GM21825 (cell line): ENCODE measurements at regions not wholly inside any gene's neighbourhood (a gene's known extent, or its start where the extent isn't known, plus 50 kb on each side); places are given as distances from the start of the nearest gene placed in this dataset.
"Not testable (repeated sequence)": the region's sequence is repeated elsewhere in the genome, so short reads cannot be mapped to it uniquely, and the experiment has no call there.

Experiments used
- ATAC-seq: cut with Tn5 transposase; IDR thresholded peaks from one replicate; pipeline ENCODE4 v1.9.1; 2021; ENCODE audit warnings: mild to moderate bottlenecking, moderate library complexity; ENCODE audit not compliant: unreplicated experiment

- ATAC-seq = not testable (repeated sequence)
These were observed 275.3 kb downstream of the ADGRD1 start for GRCh38 chr12:131229079-131229425.

GRCh38 chr12:131229426-131230339 lies 276.0 kb downstream of the ADGRD1 start:
- ATAC-seq = no peak

DNA sequence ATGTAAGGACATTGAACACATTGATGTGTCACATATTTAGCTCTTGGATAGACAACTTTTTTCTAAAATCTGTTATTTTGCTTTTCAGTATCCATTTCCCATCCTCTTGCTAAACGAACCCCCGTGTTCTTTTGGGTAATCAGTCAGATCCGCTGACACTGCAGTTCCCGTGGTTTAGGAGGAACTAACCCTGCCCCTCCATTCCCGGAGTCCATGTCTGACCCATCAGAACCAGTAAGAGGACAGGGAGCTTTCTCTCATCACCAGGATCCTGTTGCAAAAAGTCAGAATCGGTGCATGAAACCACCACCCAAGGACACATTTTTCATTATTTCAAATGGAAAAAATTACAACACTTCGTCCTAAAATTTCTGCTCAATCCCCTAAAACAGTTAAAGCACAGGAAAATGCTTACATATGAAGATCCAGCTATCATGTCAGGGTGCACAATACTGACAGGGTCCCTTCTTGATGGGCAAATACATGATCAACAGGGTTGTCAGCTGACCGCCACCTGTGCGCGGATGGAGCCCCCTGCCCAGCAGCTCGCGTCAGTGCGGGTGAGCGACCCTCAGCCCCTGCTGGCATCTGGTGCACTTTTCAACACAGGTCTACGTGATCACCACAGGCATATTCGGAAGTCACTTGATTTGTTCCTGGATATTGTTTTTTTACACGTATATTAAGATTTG lies 276.8 kb downstream of the ADGRD1 start:
- no peak for ATAC-seq

DNA sequence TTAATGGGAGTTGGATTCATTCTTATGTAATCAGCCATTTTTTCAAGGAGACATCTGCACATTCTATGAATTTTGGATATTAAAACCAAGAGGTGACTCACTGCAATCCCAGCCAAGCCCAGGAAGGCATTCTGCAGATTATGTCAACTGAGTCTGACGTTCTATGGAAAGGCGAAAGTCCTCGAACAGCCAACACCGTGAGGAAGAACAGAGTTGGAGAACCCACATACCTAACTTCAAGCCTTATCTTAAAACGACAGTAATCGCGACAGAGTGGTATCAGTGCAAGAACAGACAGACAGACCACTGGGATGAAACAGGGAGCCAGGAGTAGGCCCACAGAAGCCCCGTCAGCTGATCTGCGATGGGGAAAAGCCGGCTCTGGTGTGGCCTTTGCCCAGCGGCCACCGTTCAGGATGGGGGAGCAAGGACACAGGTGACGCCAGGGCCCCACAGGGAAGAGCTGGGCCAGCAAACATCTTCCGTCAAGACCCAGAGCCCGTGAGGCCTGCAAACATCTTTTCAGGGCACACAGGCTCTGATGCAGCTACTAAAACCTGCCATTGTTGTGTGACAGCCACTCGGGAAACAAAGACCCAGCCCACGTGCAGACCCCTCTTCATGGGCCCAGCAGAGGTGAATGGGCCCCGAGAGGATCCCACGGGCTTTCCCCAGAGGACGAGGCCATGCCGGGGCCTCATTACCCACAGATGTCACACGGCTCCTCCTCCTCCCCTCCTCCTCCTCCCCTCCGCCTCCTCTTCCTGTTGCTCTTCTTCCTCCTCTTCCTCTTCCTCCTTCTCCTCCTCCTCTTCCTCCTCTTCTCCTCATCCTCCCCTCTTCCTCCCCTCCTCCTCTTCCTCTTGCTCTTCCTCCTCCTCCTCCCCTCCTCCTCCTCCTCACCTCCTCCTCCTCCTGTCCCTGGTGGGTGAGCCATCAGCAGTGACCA lies 277.6 kb downstream of the ADGRD1 start:
- ATAC-seq = no peak

DNA sequence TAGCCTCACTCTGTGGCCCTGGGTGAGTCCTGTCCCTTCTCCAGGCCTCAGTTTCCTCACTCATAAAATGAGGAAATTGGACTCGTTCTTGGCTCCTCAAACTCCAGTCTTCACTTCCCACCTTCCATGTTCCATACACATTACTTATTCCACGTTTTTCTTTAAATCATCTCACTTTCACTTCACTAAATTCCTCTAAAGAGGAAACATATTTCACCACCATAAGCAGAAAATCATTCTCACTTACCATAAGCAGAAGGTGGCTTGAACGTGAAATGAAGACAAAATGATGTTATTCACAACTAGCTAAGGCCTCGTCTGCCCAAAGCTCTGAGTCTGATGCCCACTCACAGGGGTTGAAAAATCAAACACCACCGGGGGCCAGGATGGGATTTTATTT lies 278.3 kb downstream of the ADGRD1 start:
- ATAC-seq = no peak

- not testable (repeated sequence) for ATAC-seq
These were observed 279.2 kb downstream of the ADGRD1 start for GRCh38 chr12:131232872-131233271.

DNA sequence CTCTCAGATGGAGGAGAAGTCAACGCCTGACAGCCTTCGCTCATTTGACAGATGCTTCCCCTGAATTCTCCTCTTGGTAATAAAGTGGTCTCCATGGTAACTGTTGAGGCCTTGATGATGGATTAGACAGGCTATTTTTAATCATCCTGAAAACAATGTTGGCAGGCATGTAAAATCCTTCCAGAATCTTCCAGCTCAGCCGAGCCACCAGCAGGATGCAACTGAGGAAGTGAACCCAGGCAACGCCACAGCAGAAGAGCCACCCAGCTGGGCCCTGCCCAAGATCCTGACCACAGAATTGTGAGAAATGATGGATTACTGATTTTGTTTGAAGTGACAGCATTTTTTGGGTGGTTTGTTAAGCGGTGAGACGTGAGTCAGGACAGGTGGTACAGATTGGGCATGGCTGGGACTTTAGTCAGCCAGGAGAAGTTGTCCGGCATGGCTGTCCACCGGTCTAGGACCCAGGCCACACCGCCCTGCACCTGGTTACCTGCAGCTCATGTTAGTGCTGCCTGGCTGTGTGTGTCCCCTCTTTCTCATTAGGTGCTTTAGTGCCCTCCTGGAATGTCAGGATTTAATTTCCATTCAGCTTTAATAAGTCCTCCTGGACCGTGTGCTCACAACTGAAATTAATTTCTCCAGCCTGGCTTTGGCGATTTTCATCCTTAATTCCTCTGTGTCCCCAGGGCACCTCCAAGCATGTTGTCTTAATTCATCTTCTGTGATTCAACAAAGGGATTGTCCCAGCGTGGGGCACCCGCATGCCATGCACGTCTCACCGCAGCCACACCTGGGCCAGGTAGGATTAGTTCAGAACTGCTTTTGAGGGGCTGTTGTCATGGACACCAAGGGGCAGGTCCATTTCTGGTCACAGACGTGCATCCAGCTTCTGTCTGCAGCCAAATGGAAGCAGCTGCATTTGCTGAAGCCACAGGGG lies 280.4 kb downstream of the ADGRD1 start:
- ATAC-seq = not testable (repeated sequence)

- ATAC-seq = not testable (repeated sequence)
These were observed 281.1 kb downstream of the ADGRD1 start for GRCh38 chr12:131234841-131235271.

DNA sequence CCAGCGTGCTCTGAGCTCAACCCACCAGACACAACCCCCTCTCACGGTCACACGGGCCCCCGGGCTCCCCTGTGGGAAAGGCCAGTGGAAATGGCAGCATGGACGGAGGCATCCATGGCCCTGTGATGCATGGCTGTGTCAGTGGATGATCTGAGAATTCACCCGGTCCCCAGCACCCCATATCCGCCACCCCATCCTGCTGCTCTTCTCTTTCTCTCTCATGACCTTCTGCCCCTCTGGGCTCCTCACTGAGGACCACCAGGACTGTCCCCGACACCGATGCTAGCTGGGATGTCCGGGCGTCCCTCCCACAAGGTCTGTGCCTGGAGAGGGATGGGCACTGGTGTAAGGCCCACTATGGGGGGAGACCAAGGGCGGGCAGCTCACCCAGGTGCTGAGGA lies 282.2 kb downstream of the ADGRD1 start:
- ATAC-seq = no peak

- peak; percentile 53 for ATAC-seq
These were observed 285.8 kb downstream of the ADGRD1 start for GRCh38 chr12:131239384-131240094.

- ATAC-seq = no peak
These were observed 287.8 kb downstream of the ADGRD1 start for GRCh38 chr12:131241517-131241916.

- ATAC-seq = no peak
These were observed 289.2 kb downstream of the ADGRD1 start for GRCh38 chr12:131242741-131243496.

- ATAC-seq = not testable (repeated sequence)
These were observed 290.5 kb downstream of the ADGRD1 start for GRCh38 chr12:131244157-131244688.

GRCh38 chr12:131245161-131245560 lies 291.5 kb downstream of the ADGRD1 start:
- not testable (repeated sequence) for ATAC-seq

- no peak for ATAC-seq
These were observed 292.1 kb downstream of the ADGRD1 start for GRCh38 chr12:131245564-131246355.

- ATAC-seq = not testable (repeated sequence)
These were observed 293.5 kb downstream of the ADGRD1 start for GRCh38 chr12:131247026-131247725.

DNA sequence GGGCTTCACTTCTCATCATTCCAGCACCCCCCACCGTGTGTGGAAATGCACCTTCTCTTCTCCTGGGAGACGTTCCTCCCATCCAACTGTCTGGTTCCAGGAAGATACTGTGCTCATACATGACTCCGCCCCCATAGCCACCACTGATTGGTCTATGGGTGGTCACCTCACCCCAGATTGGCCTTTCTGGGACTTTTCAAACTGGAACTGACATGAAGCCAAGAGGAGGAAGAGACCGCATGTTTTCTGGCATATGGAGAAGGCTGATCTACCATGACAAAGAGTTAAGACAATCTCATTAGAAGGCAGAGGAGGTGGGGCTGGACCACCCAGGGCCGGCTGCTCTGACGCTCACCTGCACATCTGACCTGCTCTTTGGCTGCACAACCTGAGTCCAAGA lies 294.2 kb downstream of the ADGRD1 start:
- ATAC-seq = not testable (repeated sequence)
